CD4-positive, alpha-beta memory T cell (primary cell): ENCODE measurements at regions not wholly inside any gene's neighbourhood (a gene's known extent, or its start where the extent isn't known, plus 50 kb on each side); places are given as distances from the start of the nearest gene placed in this dataset.
"Not testable (repeated sequence)": the region's sequence is repeated elsewhere in the genome, so short reads cannot be mapped to it uniquely, and the experiment has no call there.

Source experiments
- CTCF ChIA-PET: fragments of 350-600 bp; sonication (Branson Sonifier 250); formaldehyde crosslinking; loops from one replicate; lab custom pipeline; 2021; ENCODE audit warnings: inconsistent platforms; ENCODE audit not compliant: partially characterized antibody; lab: Charles Lee
- POLR2A ChIA-PET: fragments of 350-600 bp; sonication (Branson Sonifier 250); formaldehyde crosslinking; loops from one replicate; lab custom pipeline; 2021; ENCODE audit not compliant: partially characterized antibody; lab: Charles Lee
- DNase-seq, 5 donors: peaks; one replicate each; pipeline versions ENCODE4 v3.0.0 to v3.0.0-alpha.2; 2020 to 2022; ENCODE audit warnings: mixed read lengths in 1 of 5
- H3K27ac ChIP-seq: one replicate; pipeline ENCODE4 v1.7.0; 2013; ENCODE audit warnings: low read depth, low read length
- H3K27me3 ChIP-seq: 2 replicates; pipeline ENCODE4 v1.7.0; 2013; ENCODE audit warnings: mild to moderate bottlenecking, low read length, moderate library complexity; ENCODE audit not compliant: insufficient read depth
- H3K36me3 ChIP-seq: 2 replicates; pipeline ENCODE4 v1.7.0; 2013; ENCODE audit warnings: mild to moderate bottlenecking, low read length, moderate library complexity; ENCODE audit not compliant: insufficient read depth
- H3K4me1 ChIP-seq: 2 replicates; pipeline ENCODE4 v1.7.0; 2013; ENCODE audit warnings: mild to moderate bottlenecking, low read length, moderate library complexity; ENCODE audit not compliant: insufficient read depth
- H3K4me3 ChIP-seq, 2 donors: one replicate each; pipeline ENCODE4 v1.7.0; 2013; ENCODE audit warnings: low read length in 2 of 2, mild to moderate bottlenecking in 1 of 2
- H3K9me3 ChIP-seq, 2 donors: one replicate each; pipeline ENCODE4 v1.7.0; 2013; ENCODE audit warnings: low read length in 2 of 2, control low read depth in 1 of 2; ENCODE audit not compliant: control insufficient read depth in 1 of 2
- H3K27ac Mint-ChIP-seq, 7 donors: one replicate each; pipeline ENCODE4 v1.8.0; 2020 to 2021; ENCODE audit warnings: mixed read lengths in 7 of 7, mild to moderate bottlenecking in 6 of 7, inconsistent platforms in 3 of 7, moderate library complexity in 3 of 7
- H3K27me3 Mint-ChIP-seq, 2 donors: one replicate each; pipeline ENCODE4 v1.8.0; 2020 to 2021; ENCODE audit warnings: mixed read lengths in 2 of 2
- H3K36me3 Mint-ChIP-seq, 2 donors: one replicate each; pipeline ENCODE4 v1.8.0; 2020 to 2021; ENCODE audit warnings: mixed read lengths in 2 of 2, inconsistent platforms in 1 of 2, mild to moderate bottlenecking in 1 of 2
- H3K4me1 Mint-ChIP-seq, 4 donors: one replicate each; pipeline ENCODE4 v1.8.0; 2020 to 2021; ENCODE audit warnings: mixed read lengths in 4 of 4, mild to moderate bottlenecking in 1 of 4
- H3K4me3 Mint-ChIP-seq, 8 donors: one replicate each; pipeline ENCODE4 v1.8.0; 2020 to 2021; ENCODE audit warnings: mixed read lengths in 8 of 8, mild to moderate bottlenecking in 7 of 8, moderate library complexity in 6 of 8, inconsistent platforms in 3 of 8
- H3K9me3 Mint-ChIP-seq, 8 donors: one replicate each; pipeline ENCODE4 v1.8.0; 2020 to 2021; ENCODE audit warnings: mixed read lengths in 8 of 8, mild to moderate bottlenecking in 5 of 8, inconsistent platforms in 3 of 8, moderate library complexity in 1 of 8
- intact Hi-C: fragments of 100-400 bp; cut with micrococcal nuclease; formaldehyde crosslinking; loops from one replicate; pipeline ENCODE4 v1.15.1; 2023

GRCh38 chr11:39641751-39642150 is 1817.7 kb downstream of the LRRC4C start:
- ChIA-PET POLR2A (no interaction called here), CTCF (no interaction called here)
- H3K27ac Mint-ChIP-seq = peak overlapping the region in 1 of 7 donors; percentile 45
- Histone ChIP-seq H3K27ac (no peak overlapping the region), H3K4me3 (no peak overlapping the region), H3K27me3 (no peaks in the 10 kb centered on the region), H3K4me1 (no peaks in the 10 kb centered on the region), H3K9me3 (no peaks in the 10 kb centered on the region), H3K36me3 (no peaks in the 10 kb centered on the region)
- H3K4me1 Mint-ChIP-seq = no peaks in the 10 kb centered on the region
- H3K27me3 Mint-ChIP-seq = no peaks in the 10 kb centered on the region
- H3K4me3 Mint-ChIP-seq = no peak overlapping the region
- no peaks in the 10 kb centered on the region for H3K36me3 Mint-ChIP-seq
- no peak for DNase-seq
- peaks cover 0 to 20% (median 13%) of the 10 kb centered on the region in 8 donors for H3K9me3 Mint-ChIP-seq
- intact Hi-C loops = no loop called here

GRCh38 chr11:39630365-39630764 is 1829.1 kb downstream of the LRRC4C start:
- H3K27ac ChIP-seq = no peak overlapping the region
- no peak overlapping the region for H3K27ac Mint-ChIP-seq
- H3K27me3 Mint-ChIP-seq = no peaks in the 10 kb centered on the region
- peaks cover 0 to 14% (median 3%) of the 10 kb centered on the region in 8 donors for H3K9me3 Mint-ChIP-seq
- no peak for DNase-seq
- ChIA-PET POLR2A (no interaction called here), CTCF (no interaction called here)
- H3K9me3 ChIP-seq = no peaks in the 10 kb centered on the region
- no peaks in the 10 kb centered on the region for H3K27me3 ChIP-seq
- no peak overlapping the region for H3K4me3 ChIP-seq
- no peak overlapping the region for H3K4me3 Mint-ChIP-seq
- intact Hi-C loops = no loop called here
- no peaks in the 10 kb centered on the region for H3K36me3 ChIP-seq
- H3K36me3 Mint-ChIP-seq = no peaks in the 10 kb centered on the region
- H3K4me1 ChIP-seq = no peaks in the 10 kb centered on the region
- H3K4me1 Mint-ChIP-seq = no peaks in the 10 kb centered on the region

GRCh38 chr11:39628311-39628710 is 1831.1 kb downstream of the LRRC4C start:
- CTCF ChIA-PET = no interaction called here
- Histone ChIP-seq H3K4me1 (no peaks in the 10 kb centered on the region), H3K36me3 (no peaks in the 10 kb centered on the region), H3K27ac (no peak overlapping the region), H3K27me3 (no peaks in the 10 kb centered on the region), H3K4me3 (no peak overlapping the region), H3K9me3 (no peaks in the 10 kb centered on the region)
- intact Hi-C loops = no loop called here
- Mint-ChIP-seq H3K9me3 (peaks cover 0 to 9% (median 2%) of the 10 kb centered on the region in 8 donors), H3K4me1 (no peaks in the 10 kb centered on the region), H3K27ac (no peak overlapping the region), H3K36me3 (no peaks in the 10 kb centered on the region), H3K4me3 (no peak overlapping the region), H3K27me3 (no peaks in the 10 kb centered on the region)
- no peak for DNase-seq
- POLR2A ChIA-PET = no interaction called here

- DNase-seq, H3K4me1 Mint-ChIP-seq, H3K4me1 ChIP-seq, H3K9me3 ChIP-seq, H3K36me3 Mint-ChIP-seq, H3K27ac Mint-ChIP-seq, H3K27me3 Mint-ChIP-seq, H3K27ac ChIP-seq, H3K36me3 ChIP-seq, H3K4me3 ChIP-seq, intact Hi-C loops, POLR2A ChIA-PET, H3K4me3 Mint-ChIP-seq, CTCF ChIA-PET, H3K27me3 ChIP-seq: not testable (repeated sequence)
- H3K9me3 Mint-ChIP-seq = peaks cover 0 to 13% (median 5%) of the 10 kb centered on the region in 8 donors
These were observed 1839.1 kb downstream of the LRRC4C start for GRCh38 chr11:39620309-39620708.

- Histone ChIP-seq H3K9me3 (peaks cover 0 to 6% of the 10 kb centered on the region in 2 donors), H3K4me1 (no peaks in the 10 kb centered on the region), H3K4me3 (no peak overlapping the region), H3K36me3 (no peaks in the 10 kb centered on the region), H3K27me3 (no peaks in the 10 kb centered on the region), H3K27ac (no peak overlapping the region)
- Mint-ChIP-seq H3K4me3 (no peak overlapping the region), H3K27me3 (no peaks in the 10 kb centered on the region), H3K36me3 (no peaks in the 10 kb centered on the region), H3K4me1 (no peaks in the 10 kb centered on the region), H3K9me3 (peaks cover 3 to 17% (median 9%) of the 10 kb centered on the region in 8 donors), H3K27ac (no peak overlapping the region)
- ChIA-PET CTCF (no interaction called here), POLR2A (no interaction called here)
- intact Hi-C loops = no loop called here
- no peak for DNase-seq
These were observed 1841.5 kb downstream of the LRRC4C start for GRCh38 chr11:39617971-39618370.

GRCh38 chr11:39589391-39589790 is 1870.1 kb downstream of the LRRC4C start:
- CTCF ChIA-PET = no interaction called here
- Mint-ChIP-seq H3K4me1 (no peaks in the 10 kb centered on the region), H3K36me3 (no peaks in the 10 kb centered on the region), H3K27ac (no peak overlapping the region), H3K27me3 (no peaks in the 10 kb centered on the region), H3K9me3 (peaks cover 0 to 7% (median 3%) of the 10 kb centered on the region in 8 donors), H3K4me3 (no peak overlapping the region)
- no peaks in the 10 kb centered on the region for H3K4me1 ChIP-seq
- no peak overlapping the region for H3K4me3 ChIP-seq
- no peak for DNase-seq
- POLR2A ChIA-PET = no interaction called here
- H3K9me3 ChIP-seq = no peaks in the 10 kb centered on the region
- intact Hi-C loops = no loop called here
- no peak overlapping the region for H3K27ac ChIP-seq
- no peaks in the 10 kb centered on the region for H3K36me3 ChIP-seq
- no peaks in the 10 kb centered on the region for H3K27me3 ChIP-seq

- no peaks in the 10 kb centered on the region for H3K9me3 ChIP-seq
- no peak overlapping the region for H3K27ac ChIP-seq
- no peaks in the 10 kb centered on the region for H3K36me3 ChIP-seq
- H3K4me1 ChIP-seq = no peaks in the 10 kb centered on the region
- no peaks in the 10 kb centered on the region for H3K27me3 Mint-ChIP-seq
- H3K36me3 Mint-ChIP-seq = peaks cover 0 to 2% of the 10 kb centered on the region in 2 donors
- no peak overlapping the region for H3K27ac Mint-ChIP-seq
- H3K9me3 Mint-ChIP-seq = peaks cover 0 to 12% (median 5%) of the 10 kb centered on the region in 8 donors
- POLR2A ChIA-PET = no interaction called here
- CTCF ChIA-PET = no interaction called here
- H3K4me3 ChIP-seq = no peak overlapping the region
- H3K4me1 Mint-ChIP-seq = no peaks in the 10 kb centered on the region
- intact Hi-C loops = no loop called here
- H3K27me3 ChIP-seq = no peaks in the 10 kb centered on the region
- H3K4me3 Mint-ChIP-seq = no peak overlapping the region
- no peak for DNase-seq
These were observed 1873.4 kb downstream of the LRRC4C start for GRCh38 chr11:39586036-39586435.

- Histone ChIP-seq H3K27me3 (no peaks in the 10 kb centered on the region), H3K27ac (no peak overlapping the region), H3K4me3 (no peak overlapping the region), H3K9me3 (peaks cover 0 to 4% of the 10 kb centered on the region in 2 donors), H3K4me1 (no peaks in the 10 kb centered on the region), H3K36me3 (no peaks in the 10 kb centered on the region)
- intact Hi-C loops = no loop called here
- no peaks in the 10 kb centered on the region for H3K27me3 Mint-ChIP-seq
- no peak overlapping the region for H3K27ac Mint-ChIP-seq
- H3K4me1 Mint-ChIP-seq = no peaks in the 10 kb centered on the region
- H3K4me3 Mint-ChIP-seq = no peak overlapping the region
- no peaks in the 10 kb centered on the region for H3K36me3 Mint-ChIP-seq
- ChIA-PET POLR2A (no interaction called here), CTCF (no interaction called here)
- peaks cover 0 to 21% (median 7%) of the 10 kb centered on the region in 8 donors for H3K9me3 Mint-ChIP-seq
- no peak for DNase-seq
These were observed 1888.4 kb downstream of the LRRC4C start for GRCh38 chr11:39571081-39571480.
